ENCODE measurements at regions not wholly inside any gene's neighbourhood (a gene's known extent, or its start where the extent isn't known, plus 50 kb on each side); places are given as distances from the start of the nearest gene placed in this dataset.
A peak's percentile ranks its signal among the peaks of the same experiment; 100 is the strongest.

DNA sequence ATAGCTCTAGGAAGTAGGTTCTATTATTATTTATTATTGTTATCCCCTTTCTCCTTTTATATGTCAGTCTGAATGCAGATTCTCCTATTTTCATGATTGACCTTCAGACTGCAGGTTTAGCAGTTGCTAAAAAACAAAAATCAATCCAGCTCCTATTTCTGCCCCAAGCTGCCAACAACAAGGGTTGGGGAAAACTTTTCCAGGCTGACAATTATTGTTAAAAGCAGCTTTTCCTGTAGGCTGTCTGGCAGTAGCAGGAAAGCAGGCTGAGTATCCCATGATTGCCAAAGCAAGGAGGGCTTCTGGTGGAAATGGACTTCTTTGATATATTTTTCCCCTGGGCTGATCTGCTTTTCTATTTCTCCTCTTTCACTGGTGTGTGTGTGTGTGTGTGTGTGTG lies 78.0 kb upstream of the CTLA4 start:
- Histone ChIP-seq H4K20me1 (ENCODE audit: insufficient read depth, low read length, poor library complexity, severe bottlenecking) (no peaks in the 10 kb centered on the region), H3F3A (ENCODE audit: low read depth) (no peaks in the 10 kb centered on the region), H3K4me3 (ENCODE audit: low read length, poor library complexity, severe bottlenecking) (no peak overlapping the region), H3K4me2 (ENCODE audit: low read depth, low read length, poor library complexity, severe bottlenecking) (no peak overlapping the region), H3K79me2 (ENCODE audit: insufficient read depth, low read length) (no peaks in the 10 kb centered on the region), H3K9ac (ENCODE audit: low read depth, low read length, poor library complexity, severe bottlenecking) (no peak overlapping the region), H3K4me1 (ENCODE audit: insufficient read depth, low read length, poor library complexity, severe bottlenecking) (no peaks in the 10 kb centered on the region), H3K27me3 (ENCODE audit: insufficient read depth, low read length, poor library complexity, severe bottlenecking) (no peaks in the 10 kb centered on the region), H3K36me3 (ENCODE audit: insufficient read depth, low read length) (no peaks in the 10 kb centered on the region), H3K9me3 (ENCODE audit: insufficient read depth, low read depth, low read length) (no peaks in the 10 kb centered on the region), H2AFZ (ENCODE audit: low read length) (no peak overlapping the region), H3K9me2 (replicated peaks; ENCODE audit: low read depth, low read length) (no peaks in the 10 kb centered on the region)
- TF ChIP-seq, protein P1, sequence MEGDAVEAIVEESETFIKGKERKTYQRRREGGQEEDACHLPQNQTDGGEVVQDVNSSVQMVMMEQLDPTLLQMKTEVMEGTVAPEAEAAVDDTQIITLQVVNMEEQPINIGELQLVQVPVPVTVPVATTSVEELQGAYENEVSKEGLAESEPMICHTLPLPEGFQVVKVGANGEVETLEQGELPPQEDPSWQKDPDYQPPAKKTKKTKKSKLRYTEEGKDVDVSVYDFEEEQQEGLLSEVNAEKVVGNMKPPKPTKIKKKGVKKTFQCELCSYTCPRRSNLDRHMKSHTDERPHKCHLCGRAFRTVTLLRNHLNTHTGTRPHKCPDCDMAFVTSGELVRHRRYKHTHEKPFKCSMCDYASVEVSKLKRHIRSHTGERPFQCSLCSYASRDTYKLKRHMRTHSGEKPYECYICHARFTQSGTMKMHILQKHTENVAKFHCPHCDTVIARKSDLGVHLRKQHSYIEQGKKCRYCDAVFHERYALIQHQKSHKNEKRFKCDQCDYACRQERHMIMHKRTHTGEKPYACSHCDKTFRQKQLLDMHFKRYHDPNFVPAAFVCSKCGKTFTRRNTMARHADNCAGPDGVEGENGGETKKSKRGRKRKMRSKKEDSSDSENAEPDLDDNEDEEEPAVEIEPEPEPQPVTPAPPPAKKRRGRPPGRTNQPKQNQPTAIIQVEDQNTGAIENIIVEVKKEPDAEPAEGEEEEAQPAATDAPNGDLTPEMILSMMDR (conservative IDR thresholded peaks at IDR 0.05; ENCODE audit: low read length), result no peak
- no peak for TF ChIP-seq EZH2phosphoT487 (IDR thresholded peaks at IDR 0.05; ENCODE audit: borderline replicate concordance)

- no peak for TF ChIP-seq EZH2phosphoT487 (IDR thresholded peaks at IDR 0.05; ENCODE audit: borderline replicate concordance)
- TF ChIP-seq, protein P1 (conservative IDR thresholded peaks at IDR 0.05; ENCODE audit: low read length), result no peak
- H3K4me3 ChIP-seq (ENCODE audit: low read length, poor library complexity, severe bottlenecking), result no peak overlapping the region
- no peaks in the 10 kb centered on the region for H3K36me3 ChIP-seq (ENCODE audit: insufficient read depth, low read length)
- no peaks in the 10 kb centered on the region for H3K4me1 ChIP-seq (ENCODE audit: insufficient read depth, low read length, poor library complexity, severe bottlenecking)
- 0 out of 2 replicates have a peak overlapping the region, but pooled peaks have one; percentile 5 for H2AFZ ChIP-seq (ENCODE audit: low read length)
- H4K20me1 ChIP-seq (ENCODE audit: insufficient read depth, low read length, poor library complexity, severe bottlenecking), result no peaks in the 10 kb centered on the region
- H3K9ac ChIP-seq (ENCODE audit: low read depth, low read length, poor library complexity, severe bottlenecking), result no peak overlapping the region
- H3K9me3 ChIP-seq (ENCODE audit: insufficient read depth, low read depth, low read length), result no peaks in the 10 kb centered on the region
- no peaks in the 10 kb centered on the region for H3K27me3 ChIP-seq (ENCODE audit: insufficient read depth, low read length, poor library complexity, severe bottlenecking)
- H3K79me2 ChIP-seq (ENCODE audit: insufficient read depth, low read length), result no peaks in the 10 kb centered on the region
- no peaks in the 10 kb centered on the region for H3F3A ChIP-seq (ENCODE audit: low read depth)
- H3K4me2 ChIP-seq (ENCODE audit: low read depth, low read length, poor library complexity, severe bottlenecking), result no peak overlapping the region
- H3K9me2 ChIP-seq (replicated peaks; ENCODE audit: low read depth, low read length), result no peaks in the 10 kb centered on the region
Measured at GRCh38 chr2:203790134-203790852, 77.3 kb upstream of the CTLA4 start.

DNA sequence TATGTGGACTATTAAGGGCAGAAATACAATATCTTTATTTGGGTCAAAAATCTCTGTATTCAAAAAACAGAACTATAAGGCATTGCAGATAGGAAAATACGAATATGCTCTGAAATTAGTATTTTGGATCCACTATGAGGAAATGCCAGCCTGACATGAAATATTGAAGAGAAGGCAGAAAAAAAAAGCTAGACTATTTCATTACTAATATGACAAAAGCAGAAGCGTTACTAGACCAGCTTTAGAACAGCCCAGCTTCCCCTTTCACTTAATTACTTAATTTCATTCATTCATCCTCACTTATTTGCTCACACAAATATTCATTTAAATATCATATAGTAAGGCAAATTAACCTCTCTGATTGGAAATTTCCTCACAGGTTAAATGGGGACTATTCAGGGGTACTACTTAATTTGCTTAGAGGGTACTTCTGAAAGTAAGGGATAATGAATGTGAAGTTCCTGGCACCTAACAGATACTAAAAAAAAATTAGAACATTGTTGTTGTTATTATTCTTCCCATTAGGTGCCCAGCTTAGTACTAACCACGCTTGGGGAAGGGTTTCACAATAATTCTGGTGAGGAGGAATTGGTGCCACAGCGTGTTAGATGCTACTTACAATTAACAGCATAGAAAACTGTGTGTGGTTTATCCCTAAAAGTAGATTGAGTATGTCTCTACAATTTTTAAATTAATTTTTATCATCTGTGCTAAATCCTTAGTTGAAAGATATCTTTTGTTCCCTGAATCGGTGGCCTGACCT lies 71.1 kb upstream of the CTLA4 start:
- no peaks in the 10 kb centered on the region for H3K9me2 ChIP-seq (replicated peaks; ENCODE audit: low read depth, low read length)
- no peak overlapping the region for H3K4me3 ChIP-seq (ENCODE audit: low read length, poor library complexity, severe bottlenecking)
- TF ChIP-seq, protein P1 (conservative IDR thresholded peaks at IDR 0.05; ENCODE audit: low read length), result no peak
- no peak for TF ChIP-seq EZH2phosphoT487 (IDR thresholded peaks at IDR 0.05; ENCODE audit: borderline replicate concordance)
- no peaks in the 10 kb centered on the region for H3K36me3 ChIP-seq (ENCODE audit: insufficient read depth, low read length)
- H3K79me2 ChIP-seq (ENCODE audit: insufficient read depth, low read length), result no peaks in the 10 kb centered on the region
- H4K20me1 ChIP-seq (ENCODE audit: insufficient read depth, low read length, poor library complexity, severe bottlenecking), result no peaks in the 10 kb centered on the region
- no peaks in the 10 kb centered on the region; the same call in 1 of the 2 replicates for H3K9me3 ChIP-seq (ENCODE audit: insufficient read depth, low read depth, low read length)
- H3K4me2 ChIP-seq (ENCODE audit: low read depth, low read length, poor library complexity, severe bottlenecking), result no peak overlapping the region
- no peaks in the 10 kb centered on the region for H3F3A ChIP-seq (ENCODE audit: low read depth)
- no peak overlapping the region for H2AFZ ChIP-seq (ENCODE audit: low read length)
- no peaks in the 10 kb centered on the region for H3K27me3 ChIP-seq (ENCODE audit: insufficient read depth, low read length, poor library complexity, severe bottlenecking)
- no peak overlapping the region for H3K9ac ChIP-seq (ENCODE audit: low read depth, low read length, poor library complexity, severe bottlenecking)
- H3K4me1 ChIP-seq (ENCODE audit: insufficient read depth, low read length, poor library complexity, severe bottlenecking), result no peaks in the 10 kb centered on the region
